K562 (cell line): ENCODE measurements at regions not wholly inside any gene's neighbourhood (a gene's known extent, or its start where the extent isn't known, plus 50 kb on each side); places are given as distances from the start of the nearest gene placed in this dataset.

Experiments
- ATAC-seq: fragments of 200-7000 bp; cut with Tn5 transposase; 3 replicates; pipeline ENCODE4 v1.9.1; 2020; ENCODE audit warnings: moderate library complexity
- BruUV-seq: library from RNA; stranded (reverse); fragments of 400-500 nt; replicated peaks from 2 replicates; lab custom pipeline; 2021; lab: Mats Ljungman, UMichigan
- CTCF ChIA-PET: fragments of 300-600 bp; formaldehyde crosslinking; extraction: SDS; loops from one replicate; lab custom pipeline; 2021; ENCODE audit warnings: low intra/inter-chr PET ratio; lab: Yijun Ruan, JAX
- POLR2A ChIA-PET: fragments of 300-600, 350-650 bp; sonication (Branson Sonifier 250); formaldehyde crosslinking; extraction: SDS; loops from one replicate; lab custom pipeline; 2021; ENCODE audit warnings: antibody characterized with exemption, inconsistent platforms; lab: Yijun Ruan, JAX
- DNase-seq, 4 experiments: peaks; one replicate each; pipeline versions ENCODE4 v3.0.0 to v3.0.0-alpha.2; 2011 to 2018; ENCODE audit warnings: low spot score in 3 of 4, mixed read lengths in 3 of 4; ENCODE audit errors: extremely low read depth in 1 of 4
- FAIRE-seq: peaks from 2 replicates; lab custom pipeline; 2011; peaks lifted over from hg19 to GRCh38; lab: Jason Lieb, UNC
- H2AFZ ChIP-seq: 2 replicates; pipeline ENCODE4 v1.6.0; 2011; ENCODE audit warnings: low read depth, low read length, control low read depth, inconsistent platforms
- H3K27ac ChIP-seq: fragments of 200-600 bp; 3 replicates; pipeline ENCODE4 v1.8.0; 2011; ENCODE audit warnings: low read depth, mild to moderate bottlenecking, control low read depth, inconsistent platforms, low read length, moderate library complexity, mixed read lengths; ENCODE audit errors: extremely low read depth
- H3K27me3 ChIP-seq, 2 experiments: fragments of 300-600 bp in 1 of 2; 2 replicates in 1 of 2; 3 replicates in 1 of 2; pipeline versions ENCODE4 v1.6.0 to v1.8.0; 2011; ENCODE audit warnings: inconsistent platforms in 2 of 2, low read length in 2 of 2, mild to moderate bottlenecking in 1 of 2, mixed read lengths in 1 of 2, moderate library complexity in 1 of 2; ENCODE audit not compliant: control insufficient read depth in 2 of 2, insufficient read depth in 2 of 2
- H3K36me3 ChIP-seq: fragments of 300-600 bp; 3 replicates; pipeline ENCODE4 v1.8.0; 2011; ENCODE audit warnings: mild to moderate bottlenecking, low read length, inconsistent platforms; ENCODE audit not compliant: control insufficient read depth, insufficient read depth
- H3K4me1 ChIP-seq, 2 experiments: fragments of 200-600 bp in 1 of 2; replicated peaks in 1 of 2; 2 replicates in 1 of 2; 3 replicates in 1 of 2; pipeline versions ENCODE4 v1.5.1 to v1.8.0; 2011; ENCODE audit warnings: inconsistent platforms in 2 of 2, low read length in 2 of 2, mild to moderate bottlenecking in 1 of 2, mixed read lengths in 1 of 2, moderate library complexity in 1 of 2; ENCODE audit not compliant: control insufficient read depth in 2 of 2, insufficient read depth in 2 of 2
- H3K4me2 ChIP-seq: 2 replicates; pipeline ENCODE4 v1.6.1; 2011; ENCODE audit warnings: low read length, control low read depth, inconsistent platforms, mixed read lengths; ENCODE audit not compliant: insufficient read depth
- H3K4me3 ChIP-seq: fragments of 200-600 bp; sonication (generic), shearing (Covaris generic); 2 replicates; pipeline ENCODE4 v1.5.1; 2016; ENCODE audit warnings: control low read depth, inconsistent platforms
- H3K79me2 ChIP-seq: fragments of 200-600 bp; 3 replicates; pipeline ENCODE4 v1.8.0; 2011; ENCODE audit warnings: low read length, inconsistent platforms; ENCODE audit not compliant: control insufficient read depth, insufficient read depth
- H3K9ac ChIP-seq, 2 experiments: 2 replicates each; pipeline versions ENCODE4 v1.6.0 to v1.6.1; 2011; ENCODE audit warnings: low read depth in 2 of 2, low read length in 2 of 2, control low read depth in 1 of 2, inconsistent platforms in 1 of 2, mild to moderate bottlenecking in 1 of 2, mixed read lengths in 1 of 2; ENCODE audit not compliant: insufficient read depth in 1 of 2
- H3K9me1 ChIP-seq: one replicate; pipeline ENCODE4 v1.6.0; 2011; ENCODE audit warnings: inconsistent platforms, mild to moderate bottlenecking, low read length, moderate library complexity; ENCODE audit not compliant: control insufficient read depth, insufficient read depth
- H3K9me3 ChIP-seq: replicated peaks from 2 replicates; pipeline ENCODE4 v1.5.1; 2011; ENCODE audit warnings: low read depth, low read length, inconsistent platforms; ENCODE audit not compliant: control insufficient read depth, insufficient read depth
- H4K20me1 ChIP-seq: replicated peaks from 2 replicates; pipeline ENCODE4 v1.6.1; 2011; ENCODE audit warnings: low read length, inconsistent platforms, mixed read lengths; ENCODE audit not compliant: control insufficient read depth, insufficient read depth
- ELF1 ChIP-seq: fragments of 200-800 bp; sonication (Bioruptor generic); IDR thresholded peaks from 2 replicates; pipeline ENCODE4 v1.6.1; 2016; ENCODE audit warnings: missing genetic modification characterization, missing compliant biosample characterization
- MTA2 ChIP-seq: fragments of 450-650 bp; IDR thresholded peaks from 2 replicates; pipeline ENCODE4 v1.6.1; 2016; ENCODE audit warnings: low read depth
- NUFIP1 ChIP-seq: fragments of 450-650 bp; IDR thresholded peaks from 2 replicates; pipeline ENCODE4 v1.6.1; 2018; ENCODE audit not compliant: partially characterized antibody
- RAD51 ChIP-seq: fragments of 450-650 bp; IDR thresholded peaks from 2 replicates; pipeline ENCODE4 v1.7.1; 2016; ENCODE audit warnings: low read depth, mild to moderate bottlenecking, borderline replicate concordance
- SIN3A ChIP-seq, 2 experiments: fragments of 150-350 bp in 1 of 2; IDR thresholded peaks; 2 replicates each; pipeline ENCODE4 v1.6.1; 2011 to 2016; ENCODE audit warnings: borderline replicate concordance in 2 of 2, low read depth in 2 of 2, low read length in 2 of 2, mild to moderate bottlenecking in 2 of 2, moderate library complexity in 2 of 2; ENCODE audit not compliant: control insufficient read depth in 1 of 2
- SMARCE1 ChIP-seq: fragments of 450-650 bp; IDR thresholded peaks from 2 replicates; pipeline ENCODE4 v1.7.1; 2016; ENCODE audit warnings: mild to moderate bottlenecking
- STAT6 ChIP-seq: sonication (generic); formaldehyde crosslinking; IDR thresholded peaks from 2 replicates; pipeline ENCODE4 v1.8.1; 2023; ENCODE audit warnings: mild to moderate bottlenecking, missing genetic modification reagents
- ZMIZ1 ChIP-seq, 2 experiments: fragments of 150-350 bp in 1 of 2; IDR thresholded peaks; 2 replicates each; pipeline ENCODE4 v1.6.1; 2012 to 2016; ENCODE audit warnings: low read depth in 2 of 2, low read length in 2 of 2, mild to moderate bottlenecking in 1 of 2, moderate library complexity in 1 of 2
- WGBS: fragments of 100-300 bp; shearing (Covaris generic); methylation state at CpG from one replicate; pipeline ENCODE4 v1.1.6; 2016; ENCODE audit warnings: low coverage, mixed read lengths; ENCODE audit not compliant: insufficient coverage; ENCODE audit errors: missing lambda C conversion rate; 5-methylcytosine and 5-hydroxymethylcytosine counted together
- in situ Hi-C: fragments of 300-500 bp; cut with MboI; formaldehyde crosslinking; loops from 4 replicates; pipeline ENCODE4 v1.15.0; 2018; ENCODE audit warnings: inconsistent platforms, mixed read lengths
- intact Hi-C: fragments of 100-400 bp; cut with micrococcal nuclease; formaldehyde crosslinking; loops from 2 replicates; pipeline ENCODE4 v1.14.2; 2022

DNA sequence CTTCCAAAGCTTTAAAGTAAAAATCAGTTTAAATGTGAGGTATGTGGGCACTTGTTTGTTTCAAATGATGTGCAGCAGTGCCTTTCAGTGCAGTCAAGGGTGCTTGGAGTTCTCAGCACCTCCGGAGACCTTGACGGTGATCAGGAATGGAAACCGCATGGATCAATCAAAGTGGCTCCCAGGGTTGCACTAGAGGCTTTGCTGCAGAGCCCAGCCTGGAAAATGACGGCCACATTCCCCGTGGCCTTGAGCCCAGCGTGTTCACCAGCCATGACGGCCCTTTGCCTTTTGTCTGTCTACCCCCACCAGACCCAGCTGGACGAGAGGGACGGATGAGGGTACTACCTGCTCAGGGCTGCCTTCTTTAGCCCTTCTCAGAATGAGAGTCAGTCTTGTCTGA lies 320.0 kb downstream of the TEX29 start:
- no TSS peak for BruUV-seq
- DNase-seq (no peak), FAIRE-seq (no peak), ATAC-seq (no peak)
- peaks cover 0 to 25% of the 10 kb centered on the region in 2 experiments; a peak in 2 of 5 replicates for H3K27me3 ChIP-seq
- H3K9me3 ChIP-seq, result no peaks in the 10 kb centered on the region
- no peak overlapping the region for H3K9ac ChIP-seq
- H3K4me3 ChIP-seq, result no peak overlapping the region
- no peaks in the 10 kb centered on the region for H3K79me2 ChIP-seq
- WGBS, result 1% methylated on average over 9 of the region's 9 CpGs
- H3K36me3 ChIP-seq, result no peaks in the 10 kb centered on the region
- TF ChIP-seq NUFIP1 (no peak), STAT6 (no peak), RAD51 (no peak), MTA2 (no peak), ZMIZ1 (IDR thresholded peaks at IDR 0.05; ENCODE audit: low read depth in 2 of 2, low read length in 2 of 2) (no peak), SMARCE1 (no peak), SIN3A (IDR thresholded peaks at IDR 0.05; ENCODE audit: borderline replicate concordance in 2 of 2, control insufficient read depth in 1 of 2, low read depth in 2 of 2, low read length in 2 of 2) (no peak), ELF1 (tag) (no peak)
- no peak overlapping the region for H2AFZ ChIP-seq
- H4K20me1 ChIP-seq, result no peaks in the 10 kb centered on the region
- H3K9me1 ChIP-seq, result no peaks in the 10 kb centered on the region
- in situ Hi-C loops (no loop called here), intact Hi-C loops (no loop called here)
- CTCF ChIA-PET, result interaction anchor here (0.7 kb wide), 1 partner anchor 9 kb away, joined by 3 read pairs; no protein-coding TSS in a partner anchor
- no peak overlapping the region for H3K4me2 ChIP-seq
- H3K27ac ChIP-seq, result no peak overlapping the region
- no peaks in the 10 kb centered on the region for H3K4me1 ChIP-seq
- POLR2A ChIA-PET, result no interaction called here
